Prostate gland (tissue), 2 donors: ENCODE measurements at regions not wholly inside any gene's neighbourhood (a gene's known extent, or its start where the extent isn't known, plus 50 kb on each side); places are given as distances from the start of the nearest gene placed in this dataset.

Experiments used
- DNase-seq: peaks from one replicate; pipeline ENCODE4 v3.0.0-alpha.2; 2019; ENCODE audit warnings: low spot score
- H3K27ac ChIP-seq, 2 donors: fragments of 200-600 bp; sonication (generic); 2 replicates each; pipeline ENCODE4 v1.5.1; 2017 to 2019
- H3K27me3 ChIP-seq: fragments of 200-600 bp; sonication (generic); replicated peaks from 2 replicates; pipeline ENCODE4 v1.5.1; 2019; ENCODE audit not compliant: insufficient read depth
- H3K36me3 ChIP-seq, 2 donors: fragments of 200-600 bp; sonication (generic); 1 replicate in 1 of 2; 2 replicates in 1 of 2; pipeline versions ENCODE4 v1.5.1 to v1.8.1; 2017 to 2019
- H3K4me1 ChIP-seq: fragments of 200-600 bp; sonication (generic); replicated peaks from 2 replicates; pipeline ENCODE4 v1.5.1; 2019
- H3K4me3 ChIP-seq, 2 donors: fragments of 200-600 bp; sonication (generic); 2 replicates each; pipeline ENCODE4 v1.5.1; 2017 to 2019
- H3K9me3 ChIP-seq: fragments of 200-600 bp; sonication (generic); 2 replicates; pipeline ENCODE4 v1.5.1; 2017
- CTCF ChIP-seq, 4 experiments: fragments of 200-600 bp in 2 of 4; fragments of 450-650 bp in 2 of 4; sonication (generic) in 2 of 4; IDR thresholded peaks; 1 replicate in 3 of 4; 2 replicates in 1 of 4; pipeline ENCODE4 v1.5.1; 2016 to 2019; ENCODE audit warnings: antibody characterized with exemption in 4 of 4, mild to moderate bottlenecking in 2 of 4, moderate library complexity in 2 of 4
- POLR2A ChIP-seq: fragments of 450-650 bp; IDR thresholded peaks from one replicate; pipeline ENCODE4 v1.6.1; 2016; ENCODE audit warnings: antibody characterized with exemption, mild to moderate bottlenecking
- POLR2AphosphoS5 ChIP-seq: sonication (generic); formaldehyde crosslinking; IDR thresholded peaks from one replicate; pipeline ENCODE4 v1.6.1; 2017; ENCODE audit warnings: antibody characterized with exemption
- WGBS: methylation state at CpG from one replicate; pipeline ENCODE4 v1.1.5; 2018; 5-methylcytosine and 5-hydroxymethylcytosine counted together
- intact Hi-C: fragments of 100-400 bp; cut with DNase I; formaldehyde crosslinking; loops from one replicate; pipeline ENCODE4 v1.14.2; 2022

- TF ChIP-seq POLR2AphosphoS5 (no peak), CTCF (IDR thresholded peaks at IDR 0.05) (no peak), POLR2A (no peak)
- no peak overlapping the region for H3K27ac ChIP-seq
- no peaks in the 10 kb centered on the region for H3K27me3 ChIP-seq
- H3K4me1 ChIP-seq: no peaks in the 10 kb centered on the region
- intact Hi-C loops: no loop called here
- no peaks in the 10 kb centered on the region for H3K9me3 ChIP-seq
- no peaks in the 10 kb centered on the region for H3K36me3 ChIP-seq
- no peak overlapping the region for H3K4me3 ChIP-seq
- DNase-seq: no peak
Measured at GRCh38 chr2:83072767-83073166, 1386.3 kb downstream of the SUCLG1 start.

GRCh38 chr2:83071914-83072313, 1387.2 kb downstream of the SUCLG1 start:
- WGBS: 97% methylated on average over 1 of the region's 1 CpG
- Histone ChIP-seq H3K4me1 (no peaks in the 10 kb centered on the region), H3K27ac (no peak overlapping the region), H3K4me3 (no peak overlapping the region), H3K27me3 (no peaks in the 10 kb centered on the region), H3K36me3 (no peaks in the 10 kb centered on the region), H3K9me3 (no peaks in the 10 kb centered on the region)
- intact Hi-C loops: no loop called here
- TF ChIP-seq CTCF (IDR thresholded peaks at IDR 0.05): no peak
- TF ChIP-seq POLR2AphosphoS5: no peak
- TF ChIP-seq POLR2A: no peak
- DNase-seq: no peak

- TF ChIP-seq POLR2AphosphoS5 (no peak), CTCF (IDR thresholded peaks at IDR 0.05) (no peak), POLR2A (no peak)
- no peak overlapping the region for H3K4me3 ChIP-seq
- H3K27me3 ChIP-seq: no peaks in the 10 kb centered on the region
- H3K9me3 ChIP-seq: no peaks in the 10 kb centered on the region
- no peaks in the 10 kb centered on the region for H3K36me3 ChIP-seq
- no peak overlapping the region for H3K27ac ChIP-seq
- 86% methylated on average over 5 of the region's 5 CpGs for WGBS
- H3K4me1 ChIP-seq: no peaks in the 10 kb centered on the region
- intact Hi-C loops: no loop called here
- DNase-seq: no peak
Measured at GRCh38 chr2:83071352-83071751, 1387.7 kb downstream of the SUCLG1 start.

GRCh38 chr2:83069724-83070123, 1389.4 kb downstream of the SUCLG1 start:
- Histone ChIP-seq H3K27ac (no peak overlapping the region), H3K4me1 (no peaks in the 10 kb centered on the region), H3K4me3 (no peak overlapping the region), H3K27me3 (no peaks in the 10 kb centered on the region), H3K36me3 (no peaks in the 10 kb centered on the region), H3K9me3 (no peaks in the 10 kb centered on the region)
- intact Hi-C loops: no loop called here
- no peak for TF ChIP-seq CTCF (IDR thresholded peaks at IDR 0.05)
- no peak for TF ChIP-seq POLR2AphosphoS5
- no peak for TF ChIP-seq POLR2A
- DNase-seq: no peak

GRCh38 chr2:83068714-83069113, 1390.4 kb downstream of the SUCLG1 start:
- intact Hi-C loops: no loop called here
- Histone ChIP-seq H3K27me3 (no peaks in the 10 kb centered on the region), H3K9me3 (no peaks in the 10 kb centered on the region), H3K36me3 (no peaks in the 10 kb centered on the region), H3K4me3 (no peak overlapping the region), H3K27ac (no peak overlapping the region), H3K4me1 (no peaks in the 10 kb centered on the region)
- 90% methylated on average over 1 of the region's 1 CpG for WGBS
- no peak for TF ChIP-seq CTCF (IDR thresholded peaks at IDR 0.05)
- no peak for TF ChIP-seq POLR2AphosphoS5
- TF ChIP-seq POLR2A: no peak
- no peak for DNase-seq
